Esophagus muscularis mucosa (tissue), 4 donors: ENCODE measurements at regions not wholly inside any gene's neighbourhood (a gene's known extent, or its start where the extent isn't known, plus 50 kb on each side); places are given as distances from the start of the nearest gene placed in this dataset.

Experiments
- DNase-seq: peaks from one replicate; pipeline ENCODE4 v3.0.0-alpha.2; 2017; ENCODE audit errors: extremely low spot score
- H3K27ac ChIP-seq, 4 donors: fragments of 200-600 bp; sonication (generic); replicated peaks in 1 of 4; 1 replicate in 3 of 4; 2 replicates in 1 of 4; pipeline ENCODE4 v1.5.1; 2016 to 2019; ENCODE audit warnings: mild to moderate bottlenecking in 1 of 4
- H3K27me3 ChIP-seq, 4 donors: fragments of 200-600 bp; sonication (generic); one replicate each; pipeline versions ENCODE4 v1.5.1 to v1.6.0; 2016 to 2019
- H3K36me3 ChIP-seq, 4 donors: fragments of 200-600 bp; sonication (generic); one replicate each; pipeline ENCODE4 v1.5.1; 2016 to 2019
- H3K4me1 ChIP-seq, 4 donors: fragments of 200-600 bp; sonication (generic); one replicate each; pipeline ENCODE4 v1.5.1; 2016 to 2019
- H3K4me3 ChIP-seq, 4 donors: fragments of 200-600 bp; sonication (generic); 1 replicate in 2 of 4; 2 replicates in 2 of 4; pipeline ENCODE4 v1.5.1; 2016 to 2019; ENCODE audit warnings: mild to moderate bottlenecking in 4 of 4, moderate library complexity in 1 of 4
- H3K9me3 ChIP-seq, 4 donors: fragments of 200-600 bp; sonication (generic); 1 replicate in 3 of 4; 2 replicates in 1 of 4; pipeline ENCODE4 v1.5.1; 2016 to 2019
- CTCF ChIP-seq, 3 experiments: fragments of 200-600 bp in 2 of 3; fragments of 450-650 bp in 1 of 3; sonication (generic) in 2 of 3; IDR thresholded peaks; one replicate each; pipeline ENCODE4 v1.5.1; 2017 to 2019; ENCODE audit warnings: antibody characterized with exemption in 3 of 3, mild to moderate bottlenecking in 2 of 3, moderate library complexity in 1 of 3
- EP300 ChIP-seq: sonication (generic); formaldehyde crosslinking; IDR thresholded peaks from one replicate; pipeline ENCODE4 v1.6.1; 2017; ENCODE audit warnings: antibody characterized with exemption
- POLR2A ChIP-seq: fragments of 450-650 bp; IDR thresholded peaks from one replicate; pipeline ENCODE4 v1.6.1; 2017; ENCODE audit warnings: antibody characterized with exemption, moderate library complexity, mild to moderate bottlenecking, low read depth
- POLR2AphosphoS5 ChIP-seq, 2 donors: sonication (generic); formaldehyde crosslinking; IDR thresholded peaks; one replicate each; pipeline ENCODE4 v1.6.1; 2017; ENCODE audit warnings: antibody characterized with exemption in 2 of 2
- WGBS: methylation state at CpG from one replicate; pipeline ENCODE4 v1.1.5; 2018; 5-methylcytosine and 5-hydroxymethylcytosine counted together
- intact Hi-C: fragments of 100-400 bp; cut with DNase I; formaldehyde crosslinking; loops from one replicate; pipeline ENCODE4 v1.15.1; 2023

- WGBS, result 47% methylated on average over 5 of the region's 5 CpGs
- no peak overlapping the region for H3K27ac ChIP-seq
- no peaks in the 10 kb centered on the region for H3K36me3 ChIP-seq
Observed at GRCh38 chr11:113603277-113604059, 102.6 kb downstream of the TMPRSS5 start.

GRCh38 chr11:113602483-113602882 is 103.6 kb downstream of the TMPRSS5 start:
- intact Hi-C loops, result no loop called here
- no peaks in the 10 kb centered on the region for H3K36me3 ChIP-seq
- no peak overlapping the region for H3K4me3 ChIP-seq
- WGBS, result 68% methylated on average over 2 of the region's 2 CpGs
- no peaks in the 10 kb centered on the region for H3K27me3 ChIP-seq
- peaks cover 0 to 9% (median 8%) of the 10 kb centered on the region in 4 donors for H3K9me3 ChIP-seq
- no peak for DNase-seq
- no peak for TF ChIP-seq CTCF (IDR thresholded peaks at IDR 0.05)
- no peak for TF ChIP-seq POLR2AphosphoS5 (IDR thresholded peaks at IDR 0.05)
- no peak for TF ChIP-seq EP300
- no peak for TF ChIP-seq POLR2A
- H3K27ac ChIP-seq, result no peak overlapping the region
- H3K4me1 ChIP-seq, result peaks cover 12 to 16% (median 15%) of the 10 kb centered on the region in 4 donors

More at GRCh38 chr11:113603277-113604059, 102.6 kb downstream of the TMPRSS5 start:
- peaks cover 12 to 16% (median 15%) of the 10 kb centered on the region in 4 donors for H3K4me1 ChIP-seq
- no peak overlapping the region for H3K4me3 ChIP-seq
- intact Hi-C loops, result no loop called here
- no peaks in the 10 kb centered on the region for H3K27me3 ChIP-seq
- DNase-seq, result no peak
- TF ChIP-seq CTCF (IDR thresholded peaks at IDR 0.05) (no peak), POLR2AphosphoS5 (IDR thresholded peaks at IDR 0.05) (peak in 1 of 2 donors; percentile 22)
- peaks cover 0 to 9% (median 8%) of the 10 kb centered on the region in 4 donors for H3K9me3 ChIP-seq

GRCh38 chr11:113596658-113597057 is 109.5 kb downstream of the TMPRSS5 start:
- intact Hi-C loops, result no loop called here
- H3K27ac ChIP-seq, result no peak overlapping the region
- H3K4me3 ChIP-seq, result no peak overlapping the region
- H3K36me3 ChIP-seq, result no peaks in the 10 kb centered on the region
- no peaks in the 10 kb centered on the region for H3K27me3 ChIP-seq
- H3K9me3 ChIP-seq, result peaks cover 0 to 8% (median 2%) of the 10 kb centered on the region in 4 donors
- DNase-seq, result no peak
- no peaks in the 10 kb centered on the region for H3K4me1 ChIP-seq
- no peak for TF ChIP-seq POLR2A
- TF ChIP-seq EP300, result no peak
- TF ChIP-seq CTCF (IDR thresholded peaks at IDR 0.05), result no peak
- no peak for TF ChIP-seq POLR2AphosphoS5 (IDR thresholded peaks at IDR 0.05)
- WGBS, result 77% methylated on average over 5 of the region's 5 CpGs

GRCh38 chr11:113595810-113596594 is 110.1 kb downstream of the TMPRSS5 start:
- no peak overlapping the region for H3K27ac ChIP-seq
- WGBS, result 91% methylated on average over 3 of the region's 3 CpGs
- no peak overlapping the region for H3K4me3 ChIP-seq
- no peaks in the 10 kb centered on the region for H3K36me3 ChIP-seq
- intact Hi-C loops, result no loop called here
- H3K27me3 ChIP-seq, result no peaks in the 10 kb centered on the region
- TF ChIP-seq EP300 (no peak), POLR2AphosphoS5 (IDR thresholded peaks at IDR 0.05) (no peak), CTCF (IDR thresholded peaks at IDR 0.05) (no peak), POLR2A (no peak)
- peaks cover 0 to 8% (median 2%) of the 10 kb centered on the region in 4 donors for H3K9me3 ChIP-seq
- no peak for DNase-seq
- no peaks in the 10 kb centered on the region for H3K4me1 ChIP-seq
